NB4 (cell line): ENCODE measurements at regions not wholly inside any gene's neighbourhood (a gene's known extent, or its start where the extent isn't known, plus 50 kb on each side); places are given as distances from the start of the nearest gene placed in this dataset.

Source experiments
- CTCF ChIP-seq: IDR thresholded peaks from one replicate; pipeline ENCODE4 v1.5.1; 2012; ENCODE audit warnings: low read depth, low read length
- MYC ChIP-seq: IDR thresholded peaks from 2 replicates; pipeline ENCODE4 v1.6.1; 2011; ENCODE audit warnings: low read depth, low read length
- POLR2A ChIP-seq: IDR thresholded peaks from 2 replicates; pipeline ENCODE4 v1.6.1; 2011; ENCODE audit warnings: mild to moderate bottlenecking; ENCODE audit not compliant: insufficient read length; ENCODE audit errors: extremely low read depth

GRCh38 chr15:61519296-61519695 lies 290.2 kb upstream of the RORA start:
- TF ChIP-seq CTCF (no peak), POLR2A (no peak), MYC (no peak)
